Gastroesophageal sphincter (tissue), 3 donors: ENCODE measurements at regions not wholly inside any gene's neighbourhood (a gene's known extent, or its start where the extent isn't known, plus 50 kb on each side); places are given as distances from the start of the nearest gene placed in this dataset.

Experiments
- POLR2A ChIP-seq, 2 donors: fragments of 450-650 bp; IDR thresholded peaks; one replicate each; pipeline ENCODE4 v1.6.1; 2017; ENCODE audit warnings: antibody characterized with exemption in 2 of 2, mild to moderate bottlenecking in 2 of 2, moderate library complexity in 1 of 2
- POLR2AphosphoS5 ChIP-seq: sonication (generic); formaldehyde crosslinking; IDR thresholded peaks from one replicate; pipeline ENCODE4 v1.6.1; 2017; ENCODE audit warnings: antibody characterized with exemption
- TF ChIP-seq, protein P1 (sequence below), 4 experiments: fragments of 200-600 bp in 2 of 4; fragments of 450-650 bp in 2 of 4; sonication (generic) in 1 of 4; IDR thresholded peaks; one replicate each; pipeline ENCODE4 v1.5.1; 2017 to 2019; ENCODE audit warnings: antibody characterized with exemption in 4 of 4, mild to moderate bottlenecking in 2 of 4, moderate library complexity in 2 of 4

GRCh38 chr5:30879887-30880286 is 313.6 kb upstream of the CDH6 start:
- TF ChIP-seq, protein P1, sequence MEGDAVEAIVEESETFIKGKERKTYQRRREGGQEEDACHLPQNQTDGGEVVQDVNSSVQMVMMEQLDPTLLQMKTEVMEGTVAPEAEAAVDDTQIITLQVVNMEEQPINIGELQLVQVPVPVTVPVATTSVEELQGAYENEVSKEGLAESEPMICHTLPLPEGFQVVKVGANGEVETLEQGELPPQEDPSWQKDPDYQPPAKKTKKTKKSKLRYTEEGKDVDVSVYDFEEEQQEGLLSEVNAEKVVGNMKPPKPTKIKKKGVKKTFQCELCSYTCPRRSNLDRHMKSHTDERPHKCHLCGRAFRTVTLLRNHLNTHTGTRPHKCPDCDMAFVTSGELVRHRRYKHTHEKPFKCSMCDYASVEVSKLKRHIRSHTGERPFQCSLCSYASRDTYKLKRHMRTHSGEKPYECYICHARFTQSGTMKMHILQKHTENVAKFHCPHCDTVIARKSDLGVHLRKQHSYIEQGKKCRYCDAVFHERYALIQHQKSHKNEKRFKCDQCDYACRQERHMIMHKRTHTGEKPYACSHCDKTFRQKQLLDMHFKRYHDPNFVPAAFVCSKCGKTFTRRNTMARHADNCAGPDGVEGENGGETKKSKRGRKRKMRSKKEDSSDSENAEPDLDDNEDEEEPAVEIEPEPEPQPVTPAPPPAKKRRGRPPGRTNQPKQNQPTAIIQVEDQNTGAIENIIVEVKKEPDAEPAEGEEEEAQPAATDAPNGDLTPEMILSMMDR (IDR thresholded peaks at IDR 0.05) = no peak
- TF ChIP-seq POLR2AphosphoS5 = no peak
- TF ChIP-seq POLR2A (IDR thresholded peaks at IDR 0.05) = no peak
